Stimulated activated naive CD8-positive, alpha-beta T cell treated with anti-CD3 and anti-CD28 coated beads, Interleukin-15, amount 100 ng/mL, for 72 hours (primary cell): ENCODE measurements at regions not wholly inside any gene's neighbourhood (a gene's known extent, or its start where the extent isn't known, plus 50 kb on each side); places are given as distances from the start of the nearest gene placed in this dataset.

Experiments used
- ATAC-seq: fragments of 150-1000 bp; cut with Tn5 transposase; 2 replicates; pipeline ENCODE4 v1.10.0; 2021; ENCODE audit warnings: mild to moderate bottlenecking, moderate library complexity
- DNase-seq, 2 donors: peaks; one replicate each; pipeline ENCODE4 v3.0.0; 2021 to 2022
- H3K27ac Mint-ChIP-seq, 2 donors: one replicate each; pipeline ENCODE4 v1.8.0; 2022; ENCODE audit warnings: mild to moderate bottlenecking in 2 of 2, mixed read lengths in 2 of 2, moderate library complexity in 2 of 2
- H3K27me3 Mint-ChIP-seq: one replicate; pipeline ENCODE4 v1.8.0; 2022; ENCODE audit warnings: mixed read lengths
- H3K4me1 Mint-ChIP-seq: one replicate; pipeline ENCODE4 v1.8.0; 2022; ENCODE audit warnings: mild to moderate bottlenecking, mixed read lengths
- H3K4me3 Mint-ChIP-seq, 2 donors: one replicate each; pipeline ENCODE4 v1.8.0; 2022; ENCODE audit warnings: mild to moderate bottlenecking in 2 of 2, mixed read lengths in 2 of 2, moderate library complexity in 1 of 2
- H3K9me3 Mint-ChIP-seq, 2 donors: one replicate each; pipeline ENCODE4 v1.8.0; 2022; ENCODE audit warnings: mixed read lengths in 2 of 2

DNA sequence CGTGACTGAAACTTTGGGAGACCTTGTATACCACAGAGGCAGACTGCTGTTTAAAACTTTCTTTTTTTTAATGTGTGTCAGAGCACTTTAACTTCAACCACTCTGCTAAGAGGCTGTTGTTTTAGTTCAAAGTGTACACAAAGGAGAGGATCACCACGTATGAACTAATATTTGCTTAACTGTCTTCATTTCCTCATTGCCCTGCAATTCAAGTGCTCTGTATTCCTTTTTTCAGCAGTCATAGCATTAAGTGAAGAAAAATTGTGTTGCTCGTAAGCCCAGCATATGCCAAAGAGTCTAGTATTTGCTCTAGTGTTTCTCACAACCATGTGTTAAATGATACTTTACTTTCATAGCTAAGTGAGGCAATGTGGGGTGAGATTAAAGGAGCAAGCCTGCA, 63.0 kb upstream of the HHIP start:
- DNase-seq (no peak), ATAC-seq (no peak)
- H3K27ac Mint-ChIP-seq = no peak overlapping the region
- H3K4me3 Mint-ChIP-seq = no peak overlapping the region
- peaks cover 5% of the 10 kb centered on the region for H3K27me3 Mint-ChIP-seq
- no peaks in the 10 kb centered on the region for H3K4me1 Mint-ChIP-seq
- H3K9me3 Mint-ChIP-seq = peaks cover 7 to 8% of the 10 kb centered on the region in 2 donors

GRCh38 chr4:144583658-144584057, 62.3 kb upstream of the HHIP start:
- no peak for ATAC-seq
- Mint-ChIP-seq H3K4me1 (no peaks in the 10 kb centered on the region), H3K27me3 (peaks cover 5% of the 10 kb centered on the region), H3K4me3 (no peak overlapping the region), H3K9me3 (peaks cover 7 to 8% of the 10 kb centered on the region in 2 donors), H3K27ac (no peak overlapping the region)
- DNase-seq = no peak

GRCh38 chr4:144584428-144584827, 61.5 kb upstream of the HHIP start:
- no peak overlapping the region for H3K4me3 Mint-ChIP-seq
- peaks cover 5% of the 10 kb centered on the region for H3K27me3 Mint-ChIP-seq
- no peak overlapping the region for H3K27ac Mint-ChIP-seq

DNA sequence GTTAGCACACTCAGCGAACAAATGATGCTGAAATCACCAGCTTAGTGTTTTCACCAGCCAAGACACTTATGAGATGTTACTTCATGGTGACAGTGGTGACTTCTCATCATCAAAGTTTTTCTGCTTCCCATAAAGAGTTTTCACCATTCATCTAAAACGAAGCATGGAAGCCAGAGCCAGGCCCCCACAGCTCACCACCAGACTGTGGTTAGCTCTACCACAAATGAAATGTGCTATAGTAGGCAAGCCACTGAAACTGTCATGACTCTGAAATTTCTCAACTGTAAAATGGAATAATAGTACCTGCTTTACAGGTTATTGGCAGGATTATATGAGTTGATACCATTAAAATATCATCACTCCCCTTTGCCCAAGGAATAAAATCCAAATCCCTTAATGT, 56.4 kb upstream of the HHIP start:
- no peak overlapping the region for H3K4me3 Mint-ChIP-seq
- no peaks in the 10 kb centered on the region for H3K27me3 Mint-ChIP-seq
- H3K9me3 Mint-ChIP-seq = peaks cover 7 to 8% of the 10 kb centered on the region in 2 donors
- DNase-seq (no peak), ATAC-seq (peak; percentile 45)
- H3K27ac Mint-ChIP-seq = no peak overlapping the region
- no peaks in the 10 kb centered on the region for H3K4me1 Mint-ChIP-seq

More at GRCh38 chr4:144584428-144584827, 61.5 kb upstream of the HHIP start:
- DNase-seq = no peak
- H3K9me3 Mint-ChIP-seq = peaks cover 7 to 8% of the 10 kb centered on the region in 2 donors
- peak; percentile 20 for ATAC-seq
- H3K4me1 Mint-ChIP-seq = no peaks in the 10 kb centered on the region

DNA sequence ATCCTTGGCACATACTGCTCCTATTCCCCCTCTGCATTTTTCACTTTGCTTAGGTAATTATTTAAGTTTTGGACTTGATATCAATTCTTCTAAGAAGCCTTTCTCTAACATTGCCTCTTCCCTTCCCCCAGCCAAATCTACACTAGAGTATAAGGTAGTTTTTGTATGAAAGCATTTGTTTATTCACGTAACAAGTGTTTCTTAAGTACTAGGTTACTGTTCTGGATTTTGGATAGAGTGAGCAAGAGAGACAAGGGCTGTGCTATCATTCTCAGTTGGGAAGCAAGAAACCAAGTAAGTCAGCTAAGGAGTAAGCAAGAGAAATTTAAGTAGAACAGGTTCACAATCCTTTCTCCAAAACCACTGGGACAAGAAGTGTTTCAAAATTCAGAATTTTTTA, 55.9 kb upstream of the HHIP start:
- Mint-ChIP-seq H3K27me3 (no peaks in the 10 kb centered on the region), H3K4me3 (no peak overlapping the region), H3K27ac (no peak overlapping the region), H3K9me3 (peaks cover 7 to 8% of the 10 kb centered on the region in 2 donors), H3K4me1 (no peaks in the 10 kb centered on the region)
- ATAC-seq = no peak
- no peak for DNase-seq

- ATAC-seq (no peak), DNase-seq (no peak)
- Mint-ChIP-seq H3K27me3 (no peaks in the 10 kb centered on the region), H3K9me3 (peaks cover 7 to 8% of the 10 kb centered on the region in 2 donors), H3K27ac (no peak overlapping the region), H3K4me1 (no peaks in the 10 kb centered on the region), H3K4me3 (no peak overlapping the region)
Observed at GRCh38 chr4:144591401-144591800, 54.6 kb upstream of the HHIP start.

- H3K4me1 Mint-ChIP-seq = no peaks in the 10 kb centered on the region
- peaks cover 4 to 6% of the 10 kb centered on the region in 2 donors for H3K9me3 Mint-ChIP-seq
- no peak for DNase-seq
- no peak overlapping the region for H3K4me3 Mint-ChIP-seq
- no peaks in the 10 kb centered on the region for H3K27me3 Mint-ChIP-seq
- no peak overlapping the region for H3K27ac Mint-ChIP-seq
- no peak for ATAC-seq
Observed at GRCh38 chr4:144592264-144592663, 53.7 kb upstream of the HHIP start.

- no peak for ATAC-seq
- DNase-seq = no peak
- Mint-ChIP-seq H3K4me1 (no peaks in the 10 kb centered on the region), H3K9me3 (no peaks in the 10 kb centered on the region), H3K27ac (no peak overlapping the region), H3K4me3 (no peak overlapping the region), H3K27me3 (no peaks in the 10 kb centered on the region)
Observed at GRCh38 chr4:144594471-144594986, 51.4 kb upstream of the HHIP start.

- peaks cover 0 to 8% of the 10 kb centered on the region in 2 donors for H3K9me3 Mint-ChIP-seq
- no peaks in the 10 kb centered on the region for H3K27me3 Mint-ChIP-seq
- H3K27ac Mint-ChIP-seq = no peak overlapping the region
- DNase-seq = no peak
- ATAC-seq = no peak
- H3K4me1 Mint-ChIP-seq = no peaks in the 10 kb centered on the region
- H3K4me3 Mint-ChIP-seq = no peak overlapping the region
Observed at GRCh38 chr4:144595681-144596080, 50.3 kb upstream of the HHIP start.
